ENCODE measurements at regions not wholly inside any gene's neighbourhood (a gene's known extent, or its start where the extent isn't known, plus 50 kb on each side); places are given as distances from the start of the nearest gene placed in this dataset.

DNA sequence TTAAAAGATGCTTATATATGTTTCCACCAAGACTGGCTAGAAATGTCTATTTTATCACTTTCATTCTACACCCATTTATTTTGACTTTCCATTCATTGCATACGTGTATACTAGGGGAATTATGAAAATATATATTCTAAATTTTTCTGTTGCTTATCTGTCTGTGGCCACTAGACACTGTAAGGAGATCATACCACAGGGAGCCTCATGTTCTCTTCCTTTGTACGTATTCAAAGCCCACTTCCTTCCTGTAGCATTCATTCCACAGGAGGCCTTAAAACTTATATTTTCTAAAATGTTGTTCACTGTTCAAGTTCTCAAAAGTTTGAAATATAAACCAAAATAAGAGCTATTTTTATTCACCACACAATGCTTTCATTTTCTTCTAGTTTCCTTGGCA, 1848.9 kb upstream of the TENM3 start:
- H3K4me3 ChIP-seq: no peak overlapping the region
- H3K36me3 ChIP-seq (ENCODE audit: low read depth, missing control alignments): no peaks in the 10 kb centered on the region
- TF ChIP-seq POLR2A (IDR thresholded peaks at IDR 0.05): no peak
- TF ChIP-seq, protein P1, sequence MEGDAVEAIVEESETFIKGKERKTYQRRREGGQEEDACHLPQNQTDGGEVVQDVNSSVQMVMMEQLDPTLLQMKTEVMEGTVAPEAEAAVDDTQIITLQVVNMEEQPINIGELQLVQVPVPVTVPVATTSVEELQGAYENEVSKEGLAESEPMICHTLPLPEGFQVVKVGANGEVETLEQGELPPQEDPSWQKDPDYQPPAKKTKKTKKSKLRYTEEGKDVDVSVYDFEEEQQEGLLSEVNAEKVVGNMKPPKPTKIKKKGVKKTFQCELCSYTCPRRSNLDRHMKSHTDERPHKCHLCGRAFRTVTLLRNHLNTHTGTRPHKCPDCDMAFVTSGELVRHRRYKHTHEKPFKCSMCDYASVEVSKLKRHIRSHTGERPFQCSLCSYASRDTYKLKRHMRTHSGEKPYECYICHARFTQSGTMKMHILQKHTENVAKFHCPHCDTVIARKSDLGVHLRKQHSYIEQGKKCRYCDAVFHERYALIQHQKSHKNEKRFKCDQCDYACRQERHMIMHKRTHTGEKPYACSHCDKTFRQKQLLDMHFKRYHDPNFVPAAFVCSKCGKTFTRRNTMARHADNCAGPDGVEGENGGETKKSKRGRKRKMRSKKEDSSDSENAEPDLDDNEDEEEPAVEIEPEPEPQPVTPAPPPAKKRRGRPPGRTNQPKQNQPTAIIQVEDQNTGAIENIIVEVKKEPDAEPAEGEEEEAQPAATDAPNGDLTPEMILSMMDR (IDR thresholded peaks at IDR 0.05): no peak
- no peak overlapping the region for H3K27ac ChIP-seq
- intact Hi-C loops (cut with DNase I; ENCODE audit: low total_unique reads): no loop called here
- no peaks in the 10 kb centered on the region for H3K9me3 ChIP-seq
- WGBS, 2 donors: 53 to 78% methylated on average over 2 of the region's 2 CpGs
- no peaks in the 10 kb centered on the region for H3K4me1 ChIP-seq
- DNase-seq: no peak
- H3K27me3 ChIP-seq: no peaks in the 10 kb centered on the region

DNA sequence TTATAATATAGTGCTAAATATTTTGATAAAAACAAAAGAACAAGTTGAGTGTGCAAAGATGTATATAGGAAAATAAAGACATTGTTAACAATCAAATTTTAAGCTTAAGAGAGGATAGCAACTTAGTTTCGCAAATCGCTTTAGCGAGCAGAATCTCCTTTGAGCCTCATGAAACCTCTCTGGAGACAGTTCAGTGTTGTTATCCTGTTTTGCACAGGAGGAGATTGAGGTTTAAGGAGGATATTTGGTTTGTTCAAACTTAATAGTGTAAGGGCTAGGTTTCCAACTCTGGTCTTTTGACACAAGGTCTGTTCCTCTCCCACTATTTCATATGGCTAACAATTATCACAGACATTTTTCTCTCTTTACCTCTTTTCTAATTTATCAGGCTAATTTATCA, 1848.5 kb upstream of the TENM3 start:
- H3K4me3 ChIP-seq: no peak overlapping the region
- H3K4me1 ChIP-seq: no peaks in the 10 kb centered on the region
- intact Hi-C loops (cut with DNase I; ENCODE audit: low total_unique reads): no loop called here
- no peak overlapping the region for H3K27ac ChIP-seq
- WGBS, 2 donors: 68 to 84% methylated on average over 3 of the region's 3 CpGs
- no peaks in the 10 kb centered on the region for H3K9me3 ChIP-seq
- TF ChIP-seq POLR2A (IDR thresholded peaks at IDR 0.05): no peak
- H3K27me3 ChIP-seq: no peaks in the 10 kb centered on the region
- no peak for DNase-seq
- H3K36me3 ChIP-seq (ENCODE audit: low read depth, missing control alignments): no peaks in the 10 kb centered on the region

DNA sequence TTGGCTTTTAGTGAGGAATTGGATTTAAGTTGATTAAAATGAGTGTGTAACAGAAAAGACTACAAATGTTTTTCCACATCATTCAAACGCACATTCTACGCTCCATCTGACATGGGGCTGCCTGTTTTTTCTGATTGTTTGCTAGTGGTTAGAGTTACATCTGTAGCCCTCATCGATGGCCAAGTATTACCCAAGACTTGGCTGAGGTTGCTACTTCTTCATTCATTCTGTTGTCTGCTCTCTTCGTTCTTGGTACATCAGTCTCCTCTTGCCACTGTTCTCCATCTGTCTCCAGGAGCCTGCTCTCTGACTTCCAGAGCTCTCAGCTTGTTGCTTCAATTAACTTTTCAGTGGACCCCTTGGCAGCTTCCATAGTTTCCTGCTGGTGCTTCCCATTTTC, 1844.6 kb upstream of the TENM3 start:
- Histone ChIP-seq H3K9me3 (no peaks in the 10 kb centered on the region), H3K4me3 (no peak overlapping the region), H3K27me3 (no peaks in the 10 kb centered on the region), H3K4me1 (no peaks in the 10 kb centered on the region), H3K27ac (no peak overlapping the region), H3K36me3 (ENCODE audit: low read depth, missing control alignments) (no peaks in the 10 kb centered on the region)
- intact Hi-C loops (cut with DNase I; ENCODE audit: low total_unique reads): no loop called here
- TF ChIP-seq, protein P1 (IDR thresholded peaks at IDR 0.05): no peak
- DNase-seq: no peak
- 72 to 89% methylated on average over 4 of the region's 4 CpGs for WGBS, 2 donors

DNA sequence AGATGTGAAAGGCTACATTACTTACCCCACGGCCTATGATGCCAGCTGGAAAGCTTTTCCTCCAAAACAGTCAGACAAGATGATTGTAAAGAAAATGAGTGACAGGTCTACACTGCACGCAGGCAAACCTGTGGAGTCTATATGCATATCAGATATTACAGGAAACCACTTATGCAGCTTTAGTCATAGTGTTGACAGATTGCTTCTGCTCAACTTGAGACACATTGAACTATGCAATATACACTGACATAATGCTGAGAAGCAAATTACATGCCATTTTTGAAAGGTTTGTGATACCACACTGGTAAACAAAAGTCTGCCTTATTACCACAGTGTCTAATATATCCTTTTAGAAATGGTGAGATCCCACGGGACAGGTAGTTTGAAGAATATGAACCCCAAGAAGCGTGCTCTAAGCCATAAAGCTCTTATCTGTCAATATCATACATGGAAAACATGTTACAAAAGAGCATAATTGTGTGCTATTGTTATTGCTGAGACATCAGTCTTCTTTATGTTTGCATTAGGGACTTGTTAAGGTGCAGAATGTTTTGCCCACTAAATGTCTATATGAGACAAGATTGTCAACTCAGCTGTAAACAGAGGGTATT, 1835.8 kb upstream of the TENM3 start:
- intact Hi-C loops (cut with DNase I; ENCODE audit: low total_unique reads): no loop called here

DNA sequence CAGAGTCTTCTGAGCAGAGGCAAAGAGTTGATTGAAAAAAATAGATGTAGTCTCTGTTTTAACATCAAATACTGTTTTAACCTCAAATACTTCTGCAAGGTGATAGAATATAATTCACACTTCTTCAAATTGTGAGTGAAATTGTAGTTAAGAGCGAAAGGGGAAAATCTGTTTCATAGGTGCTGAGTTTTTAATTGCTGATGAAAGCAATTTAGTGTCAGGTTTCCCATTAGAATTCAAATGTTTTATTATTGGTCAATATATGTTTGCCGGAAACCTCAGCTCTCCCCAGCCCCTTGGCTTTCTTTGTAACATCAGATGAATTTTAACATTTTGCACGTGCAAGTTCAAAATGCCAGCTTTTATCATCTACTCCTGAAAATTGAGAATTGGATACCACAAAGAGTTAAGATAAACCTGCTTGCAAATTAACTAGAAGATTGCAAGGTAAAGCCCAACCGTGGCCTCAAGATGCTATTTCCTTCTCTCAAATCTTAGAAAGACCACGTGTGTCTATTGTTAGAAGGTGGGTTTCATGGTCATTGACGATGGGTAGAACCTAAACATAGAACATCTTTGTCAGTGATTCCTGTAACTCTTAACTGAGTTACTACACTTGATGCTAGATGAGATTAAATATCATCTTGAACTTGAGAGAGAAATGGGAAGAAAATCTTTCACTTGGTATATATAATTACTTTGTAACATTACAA, 1824.2 kb upstream of the TENM3 start:
- no peak overlapping the region for H3K4me3 ChIP-seq
- no peaks in the 10 kb centered on the region for H3K36me3 ChIP-seq (ENCODE audit: low read depth, missing control alignments)
- no peaks in the 10 kb centered on the region for H3K9me3 ChIP-seq
- no peak overlapping the region for H3K27ac ChIP-seq
- intact Hi-C loops (cut with DNase I; ENCODE audit: low total_unique reads): no loop called here
- TF ChIP-seq POLR2A (IDR thresholded peaks at IDR 0.05): no peak
- TF ChIP-seq, protein P1 (IDR thresholded peaks at IDR 0.05): no peak
- 73 to 79% methylated on average over 6 of the region's 6 CpGs for WGBS, 2 donors
- H3K4me1 ChIP-seq: no peaks in the 10 kb centered on the region
- H3K27me3 ChIP-seq: no peaks in the 10 kb centered on the region
- no peak for DNase-seq

More for the DNA sequence above, 1835.8 kb upstream of the TENM3 start:
- no peaks in the 10 kb centered on the region for H3K9me3 ChIP-seq
- H3K36me3 ChIP-seq (ENCODE audit: low read depth, missing control alignments): no peaks in the 10 kb centered on the region
- H3K4me3 ChIP-seq: no peak overlapping the region
- no peaks in the 10 kb centered on the region for H3K4me1 ChIP-seq
- WGBS, 2 donors: 82 to 96% methylated on average over 4 of the region's 4 CpGs
- H3K27me3 ChIP-seq: no peaks in the 10 kb centered on the region
- H3K27ac ChIP-seq: no peak overlapping the region
- no peak for TF ChIP-seq POLR2A (IDR thresholded peaks at IDR 0.05)
- TF ChIP-seq, protein P1 (IDR thresholded peaks at IDR 0.05): no peak
- no peak for DNase-seq
